Hematopoietic multipotent progenitor cell treated with erythropoietin and hydrocortisone succinate and interleukin-3 and kit ligand, for 8 days (in vitro differentiated cells): ENCODE measurements at regions not wholly inside any gene's neighbourhood (a gene's known extent, or its start where the extent isn't known, plus 50 kb on each side); places are given as distances from the start of the nearest gene placed in this dataset.

ENCODE experiments used
- DNase-seq: peaks from one replicate; pipeline ENCODE4 v3.0.0-alpha.2; 2015

- DNase-seq, result no peak
Observed at GRCh38 chr21:16707274-16707673, 805.6 kb upstream of the CXADR start.

GRCh38 chr21:16708101-16708835, 804.6 kb upstream of the CXADR start:
- DNase-seq, result no peak

GRCh38 chr21:16709866-16710550, 802.8 kb upstream of the CXADR start:
- no peak for DNase-seq

GRCh38 chr21:16711757-16712156, 801.1 kb upstream of the CXADR start:
- no peak for DNase-seq

GRCh38 chr21:16713331-16714117, 799.3 kb upstream of the CXADR start:
- DNase-seq, result no peak

- DNase-seq, result no peak
Observed at GRCh38 chr21:16740511-16740910, 772.3 kb upstream of the CXADR start.

GRCh38 chr21:16741141-16741665, 771.6 kb upstream of the CXADR start:
- no peak for DNase-seq

GRCh38 chr21:16742131-16742641, 770.7 kb upstream of the CXADR start:
- DNase-seq, result no peak

- no peak for DNase-seq
Observed at GRCh38 chr21:16742741-16743140, 770.1 kb upstream of the CXADR start.

- no peak for DNase-seq
Observed at GRCh38 chr21:16743317-16743716, 769.5 kb upstream of the CXADR start.

GRCh38 chr21:16750926-16751325, 761.9 kb upstream of the CXADR start:
- DNase-seq, result no peak

- DNase-seq, result no peak
Observed at GRCh38 chr21:16751695-16752474, 761.0 kb upstream of the CXADR start.

GRCh38 chr21:16752475-16752857, 760.4 kb upstream of the CXADR start:
- DNase-seq, result no peak

- no peak for DNase-seq
Observed at GRCh38 chr21:16755061-16755460, 757.8 kb upstream of the CXADR start.

- no peak for DNase-seq
Observed at GRCh38 chr21:16767201-16767600, 745.6 kb upstream of the CXADR start.

- DNase-seq, result no peak
Observed at GRCh38 chr21:16768096-16768495, 744.7 kb upstream of the CXADR start.

GRCh38 chr21:16770266-16770665, 742.6 kb upstream of the CXADR start:
- no peak for DNase-seq

- DNase-seq, result no peak
Observed at GRCh38 chr21:16773206-16773605, 739.6 kb upstream of the CXADR start.

- DNase-seq, result no peak
Observed at GRCh38 chr21:16775076-16775475, 737.8 kb upstream of the CXADR start.

- no peak for DNase-seq
Observed at GRCh38 chr21:16777041-16777720, 735.7 kb upstream of the CXADR start.

- DNase-seq, result no peak
Observed at GRCh38 chr21:16788584-16788983, 724.3 kb upstream of the CXADR start.

GRCh38 chr21:16789636-16790035, 723.2 kb upstream of the CXADR start:
- no peak for DNase-seq
